Stomach (tissue), 4 donors: ENCODE measurements at regions not wholly inside any gene's neighbourhood (a gene's known extent, or its start where the extent isn't known, plus 50 kb on each side); places are given as distances from the start of the nearest gene placed in this dataset.

ENCODE experiments used
- CTCF ChIP-seq, 7 experiments: fragments of 450-650 bp in 4 of 7; fragments of 200-600 bp in 3 of 7; sonication (generic) in 3 of 7; IDR thresholded peaks; one replicate each; pipeline ENCODE4 v1.5.1; 2016 to 2019; ENCODE audit warnings: antibody characterized with exemption in 7 of 7, control low read depth in 2 of 7, mild to moderate bottlenecking in 1 of 7
- EP300 ChIP-seq: sonication (generic); formaldehyde crosslinking; IDR thresholded peaks from one replicate; pipeline ENCODE4 v1.6.1; 2017; ENCODE audit warnings: antibody characterized with exemption
- POLR2A ChIP-seq, 4 donors: fragments of 450-650 bp; IDR thresholded peaks; one replicate each; pipeline ENCODE4 v1.6.1; 2016; ENCODE audit warnings: antibody characterized with exemption in 4 of 4, control low read depth in 2 of 4, mild to moderate bottlenecking in 1 of 4, moderate library complexity in 1 of 4
- POLR2AphosphoS5 ChIP-seq, 3 donors: sonication (generic); formaldehyde crosslinking; IDR thresholded peaks; one replicate each; pipeline ENCODE4 v1.6.1; 2016; ENCODE audit warnings: antibody characterized with exemption in 3 of 3

- TF ChIP-seq CTCF (IDR thresholded peaks at IDR 0.05) (no peak), POLR2AphosphoS5 (IDR thresholded peaks at IDR 0.05) (no peak), POLR2A (IDR thresholded peaks at IDR 0.05) (no peak), EP300 (no peak)
Measured at GRCh38 chr4:57329279-57329678, 219.1 kb upstream of the IGFBP7 start.
